GM12878 (cell line): ENCODE measurements at regions not wholly inside any gene's neighbourhood (a gene's known extent, or its start where the extent isn't known, plus 50 kb on each side); places are given as distances from the start of the nearest gene placed in this dataset.

ENCODE experiments used
- ATAC-seq: fragments of 200-7000 bp; cut with Tn5 transposase; 3 replicates; pipeline ENCODE4 v1.9.1; 2020; ENCODE audit warnings: mild to moderate bottlenecking, moderate library complexity
- BruUV-seq: library from RNA; stranded (reverse); fragments of 400-500 nt; replicated peaks from 2 replicates; lab custom pipeline; 2021; lab: Mats Ljungman, UMichigan
- CTCF ChIA-PET: fragments of 300-600 bp; sonication (Branson Sonifier 250); formaldehyde crosslinking; extraction: SDS; loops from one replicate; lab custom pipeline; 2021; ENCODE audit warnings: inconsistent platforms; lab: Yijun Ruan, JAX
- POLR2A ChIA-PET: fragments of 350-600 bp; formaldehyde crosslinking; extraction: SDS; loops from one replicate; lab custom pipeline; 2021; ENCODE audit warnings: inconsistent platforms; lab: Charles Lee
- RAD21 ChIA-PET: fragments of 300-600 bp; sonication (Branson Sonifier 250); formaldehyde crosslinking; loops from one replicate; lab custom pipeline; 2023; ENCODE audit warnings: antibody characterized with exemption; ENCODE audit not compliant: unreplicated experiment; lab: Charles Lee
- SMC1A ChIA-PET: fragments of 300-600 bp; sonication (Branson Sonifier 250); formaldehyde crosslinking; loops from one replicate; lab custom pipeline; 2023; ENCODE audit not compliant: unreplicated experiment, uncharacterized antibody; lab: Charles Lee
- DNase-seq: peaks from one replicate; pipeline ENCODE4 v3.0.0-alpha.2; 2011; ENCODE audit warnings: low read depth, low spot score
- FAIRE-seq: peaks from 3 replicates; lab custom pipeline; 2011; peaks lifted over from hg19 to GRCh38; lab: Jason Lieb, UNC
- H2AFZ ChIP-seq: 2 replicates; pipeline ENCODE4 v1.6.0; 2011; ENCODE audit warnings: low read depth, low read length, control low read depth; ENCODE audit not compliant: control insufficient read depth
- H3K27ac ChIP-seq: 2 replicates; pipeline ENCODE4 v1.5.1; 2011; ENCODE audit warnings: control low read depth; ENCODE audit not compliant: control insufficient read depth, insufficient read depth
- H3K27me3 ChIP-seq, 2 experiments: replicated peaks in 1 of 2; 2 replicates each; pipeline versions ENCODE4 v1.6.0 to v1.6.1; 2011; ENCODE audit warnings: low read length in 1 of 2; ENCODE audit not compliant: control insufficient read depth in 2 of 2, insufficient read depth in 2 of 2
- H3K36me3 ChIP-seq, 2 experiments: 2 replicates each; pipeline ENCODE4 v1.5.1; 2011; ENCODE audit warnings: low read length in 1 of 2; ENCODE audit not compliant: control insufficient read depth in 2 of 2, insufficient read depth in 2 of 2
- H3K4me1 ChIP-seq: 2 replicates; pipeline ENCODE4 v1.6.1; 2011; ENCODE audit warnings: mild to moderate bottlenecking, low read length, moderate library complexity, mixed read lengths; ENCODE audit not compliant: control insufficient read depth, insufficient read depth
- H3K4me2 ChIP-seq: 2 replicates; pipeline ENCODE4 v1.6.0; 2011; ENCODE audit warnings: control low read depth; ENCODE audit not compliant: control insufficient read depth, insufficient read depth
- H3K4me3 ChIP-seq: fragments of 200-600 bp; sonication (generic); 2 replicates; pipeline ENCODE4 v1.5.1; 2016
- H3K79me2 ChIP-seq: 2 replicates; pipeline ENCODE4 v1.6.0; 2011; ENCODE audit warnings: low read length; ENCODE audit not compliant: control insufficient read depth, insufficient read depth
- H3K9ac ChIP-seq: 2 replicates; pipeline ENCODE4 v1.8.0; 2011; ENCODE audit warnings: low read length, control low read depth, mixed read lengths; ENCODE audit not compliant: control insufficient read depth, insufficient read depth
- H3K9me3 ChIP-seq: replicated peaks from 3 replicates; pipeline ENCODE4 v1.5.1; 2011; ENCODE audit warnings: mild to moderate bottlenecking, low read length; ENCODE audit not compliant: control insufficient read depth, insufficient read depth
- H4K20me1 ChIP-seq: 2 replicates; pipeline ENCODE4 v1.6.0; 2011; ENCODE audit not compliant: control insufficient read depth, insufficient read depth
- FOXM1 ChIP-seq: IDR thresholded peaks from 2 replicates; pipeline ENCODE4 v1.6.1; 2012; ENCODE audit warnings: low read depth, mild to moderate bottlenecking, inconsistent platforms, low read length, moderate library complexity
- WGBS: methylation state at CpG from one replicate; pipeline ENCODE4 v1.1.6; 2016; ENCODE audit warnings: low lambda C conversion rate; ENCODE audit not compliant: insufficient replicate concordance, insufficient coverage; ENCODE audit errors: missing lambda C conversion rate; 5-methylcytosine and 5-hydroxymethylcytosine counted together
- in situ Hi-C: fragments of 300-500 bp; cut with MboI; formaldehyde crosslinking; loops from 9 replicates; pipeline ENCODE4 v1.14.3; 2018; ENCODE audit warnings: mixed read lengths
- intact Hi-C: fragments of 100-400 bp; cut with micrococcal nuclease; formaldehyde crosslinking; loops from one replicate; pipeline ENCODE4 v1.14.2; 2022; ENCODE audit not compliant: unreplicated experiment
- TF ChIP-seq, protein P1 (sequence below): fragments of 450-650 bp; IDR thresholded peaks from 2 replicates; pipeline ENCODE4 v1.6.1; 2017; ENCODE audit warnings: mild to moderate bottlenecking, moderate library complexity
- TF ChIP-seq, protein P2 (sequence below): IDR thresholded peaks from 2 replicates; pipeline ENCODE4 v1.6.1; 2011; ENCODE audit warnings: mild to moderate bottlenecking, low read depth, low read length, moderate library complexity; ENCODE audit not compliant: insufficient replicate concordance
- TF ChIP-seq, protein P3 (sequence below): fragments of 450-650 bp; IDR thresholded peaks from 2 replicates; pipeline ENCODE4 v1.6.1; 2016; ENCODE audit warnings: mild to moderate bottlenecking

DNA sequence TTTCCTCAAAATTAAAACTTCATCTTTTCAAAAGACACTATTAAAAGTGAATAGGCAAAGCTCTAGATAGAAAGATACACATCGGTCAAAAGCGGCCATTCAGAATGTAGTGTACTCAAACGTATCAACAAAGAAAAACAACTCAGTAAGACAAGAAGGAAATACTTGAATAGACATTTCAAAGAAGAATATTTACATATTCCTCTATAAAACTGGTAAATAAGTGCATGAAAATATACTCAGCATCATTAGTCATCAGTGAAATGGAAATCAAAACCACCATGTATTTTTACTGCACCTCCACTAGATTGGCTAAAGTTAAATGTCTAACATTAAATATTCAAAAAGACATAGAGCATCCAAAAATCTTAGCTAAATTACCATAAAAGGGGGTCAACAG, 551.1 kb upstream of the SORCS1 start:
- no peak for TF ChIP-seq FOXM1
- TF ChIP-seq, protein P1, sequence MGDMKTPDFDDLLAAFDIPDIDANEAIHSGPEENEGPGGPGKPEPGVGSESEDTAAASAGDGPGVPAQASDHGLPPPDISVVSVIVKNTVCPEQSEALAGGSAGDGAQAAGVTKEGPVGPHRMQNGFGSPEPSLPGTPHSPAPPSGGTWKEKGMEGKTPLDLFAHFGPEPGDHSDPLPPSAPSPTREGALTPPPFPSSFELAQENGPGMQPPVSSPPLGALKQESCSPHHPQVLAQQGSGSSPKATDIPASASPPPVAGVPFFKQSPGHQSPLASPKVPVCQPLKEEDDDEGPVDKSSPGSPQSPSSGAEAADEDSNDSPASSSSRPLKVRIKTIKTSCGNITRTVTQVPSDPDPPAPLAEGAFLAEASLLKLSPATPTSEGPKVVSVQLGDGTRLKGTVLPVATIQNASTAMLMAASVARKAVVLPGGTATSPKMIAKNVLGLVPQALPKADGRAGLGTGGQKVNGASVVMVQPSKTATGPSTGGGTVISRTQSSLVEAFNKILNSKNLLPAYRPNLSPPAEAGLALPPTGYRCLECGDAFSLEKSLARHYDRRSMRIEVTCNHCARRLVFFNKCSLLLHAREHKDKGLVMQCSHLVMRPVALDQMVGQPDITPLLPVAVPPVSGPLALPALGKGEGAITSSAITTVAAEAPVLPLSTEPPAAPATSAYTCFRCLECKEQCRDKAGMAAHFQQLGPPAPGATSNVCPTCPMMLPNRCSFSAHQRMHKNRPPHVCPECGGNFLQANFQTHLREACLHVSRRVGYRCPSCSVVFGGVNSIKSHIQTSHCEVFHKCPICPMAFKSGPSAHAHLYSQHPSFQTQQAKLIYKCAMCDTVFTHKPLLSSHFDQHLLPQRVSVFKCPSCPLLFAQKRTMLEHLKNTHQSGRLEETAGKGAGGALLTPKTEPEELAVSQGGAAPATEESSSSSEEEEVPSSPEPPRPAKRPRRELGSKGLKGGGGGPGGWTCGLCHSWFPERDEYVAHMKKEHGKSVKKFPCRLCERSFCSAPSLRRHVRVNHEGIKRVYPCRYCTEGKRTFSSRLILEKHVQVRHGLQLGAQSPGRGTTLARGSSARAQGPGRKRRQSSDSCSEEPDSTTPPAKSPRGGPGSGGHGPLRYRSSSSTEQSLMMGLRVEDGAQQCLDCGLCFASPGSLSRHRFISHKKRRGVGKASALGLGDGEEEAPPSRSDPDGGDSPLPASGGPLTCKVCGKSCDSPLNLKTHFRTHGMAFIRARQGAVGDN = no peak
- TF ChIP-seq, protein P2, sequence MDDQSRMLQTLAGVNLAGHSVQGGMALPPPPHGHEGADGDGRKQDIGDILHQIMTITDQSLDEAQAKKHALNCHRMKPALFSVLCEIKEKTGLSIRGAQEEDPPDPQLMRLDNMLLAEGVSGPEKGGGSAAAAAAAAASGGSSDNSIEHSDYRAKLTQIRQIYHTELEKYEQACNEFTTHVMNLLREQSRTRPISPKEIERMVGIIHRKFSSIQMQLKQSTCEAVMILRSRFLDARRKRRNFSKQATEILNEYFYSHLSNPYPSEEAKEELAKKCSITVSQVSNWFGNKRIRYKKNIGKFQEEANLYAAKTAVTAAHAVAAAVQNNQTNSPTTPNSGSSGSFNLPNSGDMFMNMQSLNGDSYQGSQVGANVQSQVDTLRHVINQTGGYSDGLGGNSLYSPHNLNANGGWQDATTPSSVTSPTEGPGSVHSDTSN = no peak
- TF ChIP-seq, protein P3, sequence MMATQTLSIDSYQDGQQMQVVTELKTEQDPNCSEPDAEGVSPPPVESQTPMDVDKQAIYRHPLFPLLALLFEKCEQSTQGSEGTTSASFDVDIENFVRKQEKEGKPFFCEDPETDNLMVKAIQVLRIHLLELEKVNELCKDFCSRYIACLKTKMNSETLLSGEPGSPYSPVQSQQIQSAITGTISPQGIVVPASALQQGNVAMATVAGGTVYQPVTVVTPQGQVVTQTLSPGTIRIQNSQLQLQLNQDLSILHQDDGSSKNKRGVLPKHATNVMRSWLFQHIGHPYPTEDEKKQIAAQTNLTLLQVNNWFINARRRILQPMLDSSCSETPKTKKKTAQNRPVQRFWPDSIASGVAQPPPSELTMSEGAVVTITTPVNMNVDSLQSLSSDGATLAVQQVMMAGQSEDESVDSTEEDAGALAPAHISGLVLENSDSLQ = no peak
- H3K9me3 ChIP-seq = no peaks in the 10 kb centered on the region
- no peak overlapping the region for H3K27ac ChIP-seq
- no peak for ATAC-seq
- H3K4me3 ChIP-seq = no peak overlapping the region
- H3K27me3 ChIP-seq = no peaks in the 10 kb centered on the region; a peak in 1 of 4 replicates
- in situ Hi-C loops (no loop called here), intact Hi-C loops (no loop called here)
- no peaks in the 10 kb centered on the region for H3K4me1 ChIP-seq
- H3K36me3 ChIP-seq = no peaks in the 10 kb centered on the region
- H3K9ac ChIP-seq = no peak overlapping the region
- no peak overlapping the region for H2AFZ ChIP-seq
- CTCF ChIA-PET = interaction anchor here (0.8 to 1.5 kb wide), 3 partner anchors 11 to 14 kb away, joined by 3 to 5 read pairs (median 3); no protein-coding TSS in a partner anchor
- RAD21 ChIA-PET = interaction anchor here (1.3 kb wide), 1 partner anchor 13 kb away, joined by 3 read pairs; no protein-coding TSS in a partner anchor
- WGBS = 68% methylated on average over 3 of the region's 3 CpGs
- no peaks in the 10 kb centered on the region for H3K79me2 ChIP-seq
- DNase-seq = no peak
- no peak for FAIRE-seq
- SMC1A ChIA-PET = interaction anchor here (1.2 to 1.8 kb wide), 2 partner anchors 20 to 50 kb away, joined by 4 to 7 read pairs; no protein-coding TSS in a partner anchor
- no TSS peak for BruUV-seq
- H4K20me1 ChIP-seq = no peaks in the 10 kb centered on the region
- POLR2A ChIA-PET = no interaction called here
- H3K4me2 ChIP-seq = no peak overlapping the region
